Liver (tissue), 8 donors: ENCODE measurements at regions not wholly inside any gene's neighbourhood (a gene's known extent, or its start where the extent isn't known, plus 50 kb on each side); places are given as distances from the start of the nearest gene placed in this dataset.

ENCODE experiments used
- DNase-seq: peaks from one replicate; pipeline ENCODE4 v3.0.0-alpha.2; 2017; ENCODE audit warnings: low spot score
- H3K27ac ChIP-seq, 2 donors: one replicate each; pipeline ENCODE4 v1.7.0; 2013; ENCODE audit warnings: inconsistent platforms in 2 of 2, low read length in 2 of 2, control low read depth in 1 of 2, low read depth in 1 of 2, mild to moderate bottlenecking in 1 of 2
- H3K27me3 ChIP-seq, 4 donors: one replicate each; pipeline versions ENCODE4 v1.6.1 to v1.7.0; 2013; ENCODE audit warnings: low read length in 3 of 4, inconsistent platforms in 1 of 4, mild to moderate bottlenecking in 1 of 4, moderate library complexity in 1 of 4; ENCODE audit not compliant: control insufficient read depth in 4 of 4, insufficient read depth in 4 of 4
- H3K36me3 ChIP-seq, 4 donors: one replicate each; pipeline versions ENCODE4 v1.6.1 to v1.7.0; 2013; ENCODE audit warnings: low read length in 3 of 4, mild to moderate bottlenecking in 3 of 4, low read depth in 1 of 4, moderate library complexity in 1 of 4; ENCODE audit not compliant: control insufficient read depth in 4 of 4, insufficient read depth in 3 of 4
- H3K4me1 ChIP-seq, 4 donors: one replicate each; pipeline versions ENCODE4 v1.6.1 to v1.7.0; 2013; ENCODE audit warnings: low read length in 3 of 4, mild to moderate bottlenecking in 3 of 4, moderate library complexity in 1 of 4; ENCODE audit not compliant: control insufficient read depth in 4 of 4, insufficient read depth in 4 of 4
- H3K4me3 ChIP-seq, 3 donors: one replicate each; pipeline versions ENCODE4 v1.6.1 to v1.7.0; 2013; ENCODE audit warnings: low read length in 3 of 3, control low read depth in 1 of 3, low read depth in 1 of 3, mild to moderate bottlenecking in 1 of 3
- H3K9ac ChIP-seq, 2 donors: one replicate each; pipeline ENCODE4 v1.7.0; 2013; ENCODE audit warnings: low read length in 2 of 2, mild to moderate bottlenecking in 2 of 2, moderate library complexity in 2 of 2, control low read depth in 1 of 2, low read depth in 1 of 2
- H3K9me3 ChIP-seq, 4 donors: one replicate each; pipeline versions ENCODE4 v1.6.1 to v1.7.0; 2013; ENCODE audit warnings: low read length in 3 of 4; ENCODE audit not compliant: control insufficient read depth in 4 of 4
- EGR1 ChIP-seq, 2 donors: IDR thresholded peaks; 2 replicates each; pipeline ENCODE4 v1.6.1; 2016 to 2018; ENCODE audit warnings: antibody characterized with exemption in 2 of 2, low read depth in 2 of 2
- FOXA1 ChIP-seq: IDR thresholded peaks from 2 replicates; pipeline ENCODE4 v1.6.1; 2016; ENCODE audit warnings: antibody characterized with exemption
- GABPA ChIP-seq, 2 donors: IDR thresholded peaks in 1 of 2; conservative IDR thresholded peaks in 1 of 2; 2 replicates each; pipeline ENCODE4 v1.6.1; 2016; ENCODE audit warnings: antibody characterized with exemption in 2 of 2, mild to moderate bottlenecking in 1 of 2, moderate library complexity in 1 of 2
- HNF4A ChIP-seq, 2 donors: conservative IDR thresholded peaks; 2 replicates each; pipeline ENCODE4 v1.6.1; 2016; ENCODE audit warnings: antibody characterized with exemption in 2 of 2, mild to moderate bottlenecking in 2 of 2
- SP1 ChIP-seq: IDR thresholded peaks from 2 replicates; pipeline ENCODE4 v1.6.1; 2018; ENCODE audit warnings: antibody characterized with exemption, mild to moderate bottlenecking
- TAF1 ChIP-seq: conservative IDR thresholded peaks from 2 replicates; pipeline ENCODE4 v1.6.1; 2016; ENCODE audit warnings: antibody characterized with exemption, mild to moderate bottlenecking
- WGBS: extraction: QIAGEN DNeasy Blood & Tissue Kit; methylation state at CpG from one replicate; pipeline ENCODE4 v1.1.7; 2013; 5-methylcytosine and 5-hydroxymethylcytosine counted together
- TF ChIP-seq, protein P1 (sequence below): IDR thresholded peaks from 2 replicates; pipeline ENCODE4 v1.6.1; 2016; ENCODE audit warnings: antibody characterized with exemption, mild to moderate bottlenecking
- TF ChIP-seq, protein P2 (sequence below): fragments of 150-350 bp; IDR thresholded peaks from 2 replicates; pipeline ENCODE4 v1.5.1; 2017; ENCODE audit warnings: improper control_type of control experiment, low read depth, low read length; ENCODE audit not compliant: missing input control
- TF ChIP-seq, protein P3 (sequence below): IDR thresholded peaks from 2 replicates; pipeline ENCODE4 v1.6.1; 2016; ENCODE audit warnings: antibody characterized with exemption
- TF ChIP-seq, protein P4 (sequence below): IDR thresholded peaks from 2 replicates; pipeline ENCODE4 v1.6.1; 2016; ENCODE audit warnings: antibody characterized with exemption
- TF ChIP-seq, protein P5 (sequence below): IDR thresholded peaks from 2 replicates; pipeline ENCODE4 v1.6.1; 2016; ENCODE audit warnings: antibody characterized with exemption
- donor health status: healthy.
- donor health status: healthy.
- donor health status: healthy.
- donor health status: healthy.
- donor health status: healthy.

DNA sequence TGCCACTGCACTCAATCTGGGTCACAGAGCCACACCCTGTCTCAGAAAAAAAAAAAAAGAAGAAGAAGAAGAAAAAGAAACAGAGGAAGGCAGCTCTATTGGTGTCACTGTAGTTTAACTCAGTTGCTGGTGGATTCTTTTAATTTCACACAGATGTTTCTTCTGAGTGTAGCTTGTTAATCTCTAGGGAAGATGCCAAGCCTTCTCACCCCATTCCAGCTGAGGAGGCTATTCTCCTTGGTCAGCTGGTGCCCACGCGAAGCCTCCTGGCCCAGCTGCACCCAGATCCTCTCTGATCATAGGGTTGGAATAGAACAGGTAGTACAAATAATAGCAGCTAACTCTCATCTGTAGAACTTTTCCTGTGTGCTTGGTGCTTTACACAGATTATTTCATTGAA is 113.8 kb upstream of the SPRY4 start:
- H3K4me3 ChIP-seq: no peak overlapping the region
- TF ChIP-seq, protein P1, sequence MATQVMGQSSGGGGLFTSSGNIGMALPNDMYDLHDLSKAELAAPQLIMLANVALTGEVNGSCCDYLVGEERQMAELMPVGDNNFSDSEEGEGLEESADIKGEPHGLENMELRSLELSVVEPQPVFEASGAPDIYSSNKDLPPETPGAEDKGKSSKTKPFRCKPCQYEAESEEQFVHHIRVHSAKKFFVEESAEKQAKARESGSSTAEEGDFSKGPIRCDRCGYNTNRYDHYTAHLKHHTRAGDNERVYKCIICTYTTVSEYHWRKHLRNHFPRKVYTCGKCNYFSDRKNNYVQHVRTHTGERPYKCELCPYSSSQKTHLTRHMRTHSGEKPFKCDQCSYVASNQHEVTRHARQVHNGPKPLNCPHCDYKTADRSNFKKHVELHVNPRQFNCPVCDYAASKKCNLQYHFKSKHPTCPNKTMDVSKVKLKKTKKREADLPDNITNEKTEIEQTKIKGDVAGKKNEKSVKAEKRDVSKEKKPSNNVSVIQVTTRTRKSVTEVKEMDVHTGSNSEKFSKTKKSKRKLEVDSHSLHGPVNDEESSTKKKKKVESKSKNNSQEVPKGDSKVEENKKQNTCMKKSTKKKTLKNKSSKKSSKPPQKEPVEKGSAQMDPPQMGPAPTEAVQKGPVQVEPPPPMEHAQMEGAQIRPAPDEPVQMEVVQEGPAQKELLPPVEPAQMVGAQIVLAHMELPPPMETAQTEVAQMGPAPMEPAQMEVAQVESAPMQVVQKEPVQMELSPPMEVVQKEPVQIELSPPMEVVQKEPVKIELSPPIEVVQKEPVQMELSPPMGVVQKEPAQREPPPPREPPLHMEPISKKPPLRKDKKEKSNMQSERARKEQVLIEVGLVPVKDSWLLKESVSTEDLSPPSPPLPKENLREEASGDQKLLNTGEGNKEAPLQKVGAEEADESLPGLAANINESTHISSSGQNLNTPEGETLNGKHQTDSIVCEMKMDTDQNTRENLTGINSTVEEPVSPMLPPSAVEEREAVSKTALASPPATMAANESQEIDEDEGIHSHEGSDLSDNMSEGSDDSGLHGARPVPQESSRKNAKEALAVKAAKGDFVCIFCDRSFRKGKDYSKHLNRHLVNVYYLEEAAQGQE: no peak
- TF ChIP-seq, protein P2, sequence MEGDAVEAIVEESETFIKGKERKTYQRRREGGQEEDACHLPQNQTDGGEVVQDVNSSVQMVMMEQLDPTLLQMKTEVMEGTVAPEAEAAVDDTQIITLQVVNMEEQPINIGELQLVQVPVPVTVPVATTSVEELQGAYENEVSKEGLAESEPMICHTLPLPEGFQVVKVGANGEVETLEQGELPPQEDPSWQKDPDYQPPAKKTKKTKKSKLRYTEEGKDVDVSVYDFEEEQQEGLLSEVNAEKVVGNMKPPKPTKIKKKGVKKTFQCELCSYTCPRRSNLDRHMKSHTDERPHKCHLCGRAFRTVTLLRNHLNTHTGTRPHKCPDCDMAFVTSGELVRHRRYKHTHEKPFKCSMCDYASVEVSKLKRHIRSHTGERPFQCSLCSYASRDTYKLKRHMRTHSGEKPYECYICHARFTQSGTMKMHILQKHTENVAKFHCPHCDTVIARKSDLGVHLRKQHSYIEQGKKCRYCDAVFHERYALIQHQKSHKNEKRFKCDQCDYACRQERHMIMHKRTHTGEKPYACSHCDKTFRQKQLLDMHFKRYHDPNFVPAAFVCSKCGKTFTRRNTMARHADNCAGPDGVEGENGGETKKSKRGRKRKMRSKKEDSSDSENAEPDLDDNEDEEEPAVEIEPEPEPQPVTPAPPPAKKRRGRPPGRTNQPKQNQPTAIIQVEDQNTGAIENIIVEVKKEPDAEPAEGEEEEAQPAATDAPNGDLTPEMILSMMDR: no peak
- no peak for TF ChIP-seq HNF4A (conservative IDR thresholded peaks at IDR 0.05)
- DNase-seq: no peak
- 94% methylated on average over 2 of the region's 2 CpGs for WGBS
- no peaks in the 10 kb centered on the region for H3K27me3 ChIP-seq
- no peaks in the 10 kb centered on the region for H3K4me1 ChIP-seq
- no peak overlapping the region for H3K9ac ChIP-seq
- H3K36me3 ChIP-seq: no peaks in the 10 kb centered on the region
- no peaks in the 10 kb centered on the region for H3K9me3 ChIP-seq
- H3K27ac ChIP-seq: no peak overlapping the region

DNA sequence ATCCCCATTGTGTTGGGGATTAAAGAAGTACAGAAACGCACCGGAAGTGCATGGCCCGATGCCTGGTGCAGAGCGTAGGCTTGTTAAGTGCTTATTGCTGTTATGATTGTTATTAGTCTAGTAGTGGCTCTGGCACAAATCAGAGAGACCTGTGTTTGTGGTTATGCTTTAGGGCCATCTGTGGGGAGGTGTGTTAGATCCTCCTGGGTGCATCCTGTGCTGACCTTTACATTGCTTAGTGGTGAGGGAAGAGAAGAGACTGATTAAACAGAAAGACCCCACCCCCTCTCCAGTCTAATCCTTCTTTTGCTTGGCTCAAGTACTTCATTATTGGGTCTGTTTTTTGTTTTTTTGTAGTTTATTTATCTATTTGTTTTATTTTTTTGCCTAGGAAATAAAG is 112.7 kb upstream of the SPRY4 start:
- Histone ChIP-seq H3K27ac (no peak overlapping the region), H3K27me3 (no peaks in the 10 kb centered on the region), H3K36me3 (no peaks in the 10 kb centered on the region), H3K4me3 (no peak overlapping the region), H3K9ac (no peak overlapping the region), H3K9me3 (no peaks in the 10 kb centered on the region), H3K4me1 (no peaks in the 10 kb centered on the region)
- DNase-seq: no peak
- 89% methylated on average over 4 of the region's 4 CpGs for WGBS
- no peak for TF ChIP-seq TAF1
- TF ChIP-seq, protein P3, sequence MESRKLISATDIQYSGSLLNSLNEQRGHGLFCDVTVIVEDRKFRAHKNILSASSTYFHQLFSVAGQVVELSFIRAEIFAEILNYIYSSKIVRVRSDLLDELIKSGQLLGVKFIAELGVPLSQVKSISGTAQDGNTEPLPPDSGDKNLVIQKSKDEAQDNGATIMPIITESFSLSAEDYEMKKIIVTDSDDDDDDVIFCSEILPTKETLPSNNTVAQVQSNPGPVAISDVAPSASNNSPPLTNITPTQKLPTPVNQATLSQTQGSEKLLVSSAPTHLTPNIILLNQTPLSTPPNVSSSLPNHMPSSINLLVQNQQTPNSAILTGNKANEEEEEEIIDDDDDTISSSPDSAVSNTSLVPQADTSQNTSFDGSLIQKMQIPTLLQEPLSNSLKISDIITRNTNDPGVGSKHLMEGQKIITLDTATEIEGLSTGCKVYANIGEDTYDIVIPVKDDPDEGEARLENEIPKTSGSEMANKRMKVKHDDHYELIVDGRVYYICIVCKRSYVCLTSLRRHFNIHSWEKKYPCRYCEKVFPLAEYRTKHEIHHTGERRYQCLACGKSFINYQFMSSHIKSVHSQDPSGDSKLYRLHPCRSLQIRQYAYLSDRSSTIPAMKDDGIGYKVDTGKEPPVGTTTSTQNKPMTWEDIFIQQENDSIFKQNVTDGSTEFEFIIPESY: no peak
- TF ChIP-seq FOXA1: no peak
- TF ChIP-seq SP1: no peak
- TF ChIP-seq, protein P4, sequence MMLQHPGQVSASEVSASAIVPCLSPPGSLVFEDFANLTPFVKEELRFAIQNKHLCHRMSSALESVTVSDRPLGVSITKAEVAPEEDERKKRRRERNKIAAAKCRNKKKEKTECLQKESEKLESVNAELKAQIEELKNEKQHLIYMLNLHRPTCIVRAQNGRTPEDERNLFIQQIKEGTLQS: no peak

DNA sequence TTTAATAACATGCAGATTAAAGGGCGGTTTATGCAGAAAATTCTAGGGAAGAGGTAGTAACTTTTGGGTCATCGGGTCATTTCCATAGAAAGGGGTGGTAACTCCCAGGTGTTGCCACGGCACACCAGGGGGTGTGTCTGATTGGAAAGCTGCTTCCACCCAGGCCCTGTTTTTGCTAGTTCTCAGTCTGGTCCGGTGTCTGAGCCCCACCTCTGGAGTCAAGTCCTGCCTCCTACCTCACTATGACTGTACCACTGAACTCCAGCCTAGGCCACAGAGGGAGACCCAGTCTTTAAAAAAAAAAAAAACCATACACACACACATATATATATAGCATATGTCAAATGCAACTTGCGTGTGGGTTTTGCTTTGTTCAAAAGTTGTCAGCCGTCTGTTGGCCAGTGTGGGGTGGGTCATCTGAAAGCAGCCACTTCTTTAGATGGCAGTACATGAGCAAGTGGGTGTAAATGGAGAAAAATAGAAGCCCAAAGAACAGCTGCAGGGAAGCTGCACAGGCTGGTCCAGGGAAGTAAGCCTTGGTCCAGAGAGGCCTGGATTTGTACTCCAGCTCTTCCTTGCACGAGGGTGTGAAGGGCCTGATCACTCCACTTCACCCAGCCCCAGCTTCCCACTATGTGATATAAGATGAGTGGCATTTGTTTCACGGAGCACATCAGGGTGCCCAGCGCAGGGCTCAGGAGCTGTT is 110.7 kb upstream of the SPRY4 start:
- no peaks in the 10 kb centered on the region for H3K36me3 ChIP-seq
- no peaks in the 10 kb centered on the region for H3K9me3 ChIP-seq
- TF ChIP-seq, protein P3: no peak
- TF ChIP-seq HNF4A (conservative IDR thresholded peaks at IDR 0.05) (no peak), SP1 (no peak), GABPA (IDR thresholded peaks at IDR 0.05 in 1 of 2, conservative IDR thresholded peaks at IDR 0.05 in 1 of 2) (no peak), EGR1 (IDR thresholded peaks at IDR 0.05; ENCODE audit: low read depth in 2 of 2) (no peak)
- TF ChIP-seq, protein P4: no peak
- TF ChIP-seq, protein P5, sequence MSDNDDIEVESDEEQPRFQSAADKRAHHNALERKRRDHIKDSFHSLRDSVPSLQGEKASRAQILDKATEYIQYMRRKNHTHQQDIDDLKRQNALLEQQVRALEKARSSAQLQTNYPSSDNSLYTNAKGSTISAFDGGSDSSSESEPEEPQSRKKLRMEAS: no peak
- no peak overlapping the region for H3K27ac ChIP-seq
- no peak overlapping the region for H3K9ac ChIP-seq
- H3K4me1 ChIP-seq: no peaks in the 10 kb centered on the region
- DNase-seq: no peak
- H3K4me3 ChIP-seq: no peak overlapping the region
- WGBS: 94% methylated on average over 9 of the region's 9 CpGs
- no peaks in the 10 kb centered on the region for H3K27me3 ChIP-seq
